HepG2 (cell line): ENCODE measurements at regions not wholly inside any gene's neighbourhood (a gene's known extent, or its start where the extent isn't known, plus 50 kb on each side); places are given as distances from the start of the nearest gene placed in this dataset.

Source experiments
- CREB1 ChIP-seq, 2 experiments: fragments of 450-650 bp in 1 of 2; IDR thresholded peaks; 2 replicates each; pipeline ENCODE4 v1.6.1; 2016 to 2017; ENCODE audit warnings: control low read depth in 1 of 2, mild to moderate bottlenecking in 1 of 2, missing compliant biosample characterization in 1 of 2, missing genetic modification characterization in 1 of 2
- CTCF ChIP-seq: sonication (generic); formaldehyde crosslinking; IDR thresholded peaks from 2 replicates; pipeline ENCODE4 v1.5.0; 2020; ENCODE audit warnings: mild to moderate bottlenecking, missing genetic modification reagents, moderate library complexity
- ETV6 ChIP-seq: sonication (generic); formaldehyde crosslinking; conservative IDR thresholded peaks from 2 replicates; pipeline ENCODE4 v1.4.0; 2020; ENCODE audit warnings: missing genetic modification reagents
- POLR2A ChIP-seq, 2 experiments: IDR thresholded peaks; 2 replicates each; pipeline ENCODE4 v1.6.1; 2011; ENCODE audit warnings: low read depth in 2 of 2, low read length in 2 of 2, mild to moderate bottlenecking in 1 of 2, moderate library complexity in 1 of 2; ENCODE audit not compliant: insufficient read depth in 1 of 2
- SMARCC2 ChIP-seq: fragments of 450-650 bp; IDR thresholded peaks from 2 replicates; pipeline ENCODE4 v1.6.1; 2017; ENCODE audit warnings: antibody characterized with exemption, mild to moderate bottlenecking
- SP1 ChIP-seq, 2 experiments: fragments of 450-650 bp in 1 of 2; sonication (generic) in 1 of 2; formaldehyde crosslinking in 1 of 2; IDR thresholded peaks; 2 replicates each; pipeline versions ENCODE4 v1.4.0 to v1.6.1; 2016 to 2020; ENCODE audit warnings: missing genetic modification reagents in 1 of 2
- TBL1XR1 ChIP-seq: fragments of 150-350 bp; IDR thresholded peaks from 2 replicates; pipeline ENCODE4 v1.6.1; 2014; ENCODE audit warnings: borderline replicate concordance, low read length; ENCODE audit not compliant: partially characterized antibody
- ZNF136 ChIP-seq: sonication (generic); formaldehyde crosslinking; IDR thresholded peaks from 2 replicates; pipeline ENCODE4 v1.8.1; 2022; ENCODE audit warnings: low read depth, mild to moderate bottlenecking, moderate library complexity, missing genetic modification reagents
- ZNF431 ChIP-seq: sonication (generic); formaldehyde crosslinking; IDR thresholded peaks from 2 replicates; pipeline ENCODE4 v1.9.0; 2022; ENCODE audit warnings: missing genetic modification reagents, low read depth, mild to moderate bottlenecking, borderline replicate concordance
- ZNF720 ChIP-seq: sonication (generic); formaldehyde crosslinking; IDR thresholded peaks from 2 replicates; pipeline ENCODE4 v1.4.0; 2020; ENCODE audit warnings: missing genetic modification reagents

DNA sequence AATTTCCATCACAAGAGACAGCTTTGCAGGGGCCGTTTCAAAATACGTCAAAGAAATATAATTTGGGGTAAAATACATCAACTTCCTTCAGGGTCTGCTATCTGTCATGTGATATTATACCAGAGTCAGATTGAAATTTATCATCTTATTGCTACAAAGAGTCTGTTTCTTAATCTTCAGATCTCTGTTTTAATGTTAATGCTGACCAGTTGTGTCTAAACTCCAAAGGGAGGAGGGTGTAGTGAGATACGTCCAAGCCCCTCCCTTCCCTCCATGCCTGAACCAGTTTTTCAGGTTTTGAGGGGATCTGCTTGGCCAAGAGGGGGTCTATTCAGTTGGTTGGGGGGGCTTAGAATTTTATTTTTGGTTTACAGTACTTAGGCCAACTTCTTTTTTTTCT lies 891.6 kb downstream of the GRM8 start:
- TF ChIP-seq TBL1XR1 (no peak), ZNF720 (CRISPR knock-in tag) (no peak), SP1 (IDR thresholded peaks at IDR 0.05) (no peak), SP1 (CRISPR knock-in tag; IDR thresholded peaks at IDR 0.05) (no peak), ZNF431 (CRISPR knock-in tag) (no peak), ZNF136 (CRISPR knock-in tag) (no peak), POLR2A (IDR thresholded peaks at IDR 0.05; ENCODE audit: insufficient read depth in 1 of 2, low read depth in 2 of 2, low read length in 2 of 2) (no peak), CREB1 (IDR thresholded peaks at IDR 0.05) (no peak), CREB1 (CRISPR knock-in tag; IDR thresholded peaks at IDR 0.05) (no peak), SMARCC2 (no peak), ETV6 (CRISPR knock-in tag) (no peak), CTCF (CRISPR knock-in tag) (no peak)
